Epithelial cell of prostate (primary cell): ENCODE measurements at regions not wholly inside any gene's neighbourhood (a gene's known extent, or its start where the extent isn't known, plus 50 kb on each side); places are given as distances from the start of the nearest gene placed in this dataset.
A peak's percentile ranks its signal among the peaks of the same experiment; 100 is the strongest.

Source experiments
- DNase-seq: peaks from one replicate; pipeline ENCODE4 v3.0.0-alpha.2; 2011; ENCODE audit warnings: low read depth, low spot score
- H3K27ac ChIP-seq: fragments of 450-650 bp; 2 replicates; pipeline ENCODE4 v1.5.1; 2017; ENCODE audit warnings: mild to moderate bottlenecking

- no peak for DNase-seq
- no peak overlapping the region for H3K27ac ChIP-seq
These were observed 106.1 kb downstream of the CEBPB start for GRCh38 chr20:50296450-50297375.

GRCh38 chr20:50297498-50298376, 107.1 kb downstream of the CEBPB start:
- no peak for DNase-seq
- H3K27ac ChIP-seq: no peak overlapping the region

- DNase-seq: no peak
- no peak overlapping the region for H3K27ac ChIP-seq
These were observed 108.1 kb downstream of the CEBPB start for GRCh38 chr20:50298554-50299324.

- no peak overlapping the region for H3K27ac ChIP-seq
- no peak for DNase-seq
These were observed 108.6 kb downstream of the CEBPB start for GRCh38 chr20:50299325-50299629.

GRCh38 chr20:50301165-50301564, 110.5 kb downstream of the CEBPB start:
- H3K27ac ChIP-seq: no peak overlapping the region
- DNase-seq: no peak

- no peak overlapping the region for H3K27ac ChIP-seq
- DNase-seq: no peak
These were observed 111.1 kb downstream of the CEBPB start for GRCh38 chr20:50301712-50302111.

GRCh38 chr20:50302341-50303057, 111.9 kb downstream of the CEBPB start:
- no peak for DNase-seq
- H3K27ac ChIP-seq: no peak overlapping the region

- no peak for DNase-seq
- no peak overlapping the region for H3K27ac ChIP-seq
These were observed 113.2 kb downstream of the CEBPB start for GRCh38 chr20:50303573-50304500.

- no peak overlapping the region for H3K27ac ChIP-seq
- no peak for DNase-seq
These were observed 113.8 kb downstream of the CEBPB start for GRCh38 chr20:50304501-50304856.

- no peak for DNase-seq
- no peak overlapping the region for H3K27ac ChIP-seq
These were observed 114.4 kb downstream of the CEBPB start for GRCh38 chr20:50304923-50305635.

- no peak for DNase-seq
- no peak overlapping the region for H3K27ac ChIP-seq
These were observed 115.2 kb downstream of the CEBPB start for GRCh38 chr20:50305636-50306477.

GRCh38 chr20:50306478-50307423, 116.1 kb downstream of the CEBPB start:
- no peak overlapping the region for H3K27ac ChIP-seq
- no peak for DNase-seq

GRCh38 chr20:50308166-50308512, 117.5 kb downstream of the CEBPB start:
- peak overlapping the region; percentile 62 for H3K27ac ChIP-seq
- DNase-seq: no peak

- no peak for DNase-seq
- H3K27ac ChIP-seq: peak overlapping the region; percentile 62
These were observed 118.1 kb downstream of the CEBPB start for GRCh38 chr20:50308513-50309279.

- H3K27ac ChIP-seq: peak overlapping the region; percentile 62
- no peak for DNase-seq
These were observed 118.7 kb downstream of the CEBPB start for GRCh38 chr20:50309280-50309763.
